SK-N-SH treated with all-trans-retinoic acid at 6 μM for 48 hours (cell line): ENCODE measurements at regions not wholly inside any gene's neighbourhood (a gene's known extent, or its start where the extent isn't known, plus 50 kb on each side); places are given as distances from the start of the nearest gene placed in this dataset.

Experiments used
- ATAC-seq: fragments of 200-7000 bp; cut with Tn5 transposase; 3 replicates; pipeline ENCODE4 v1.9.1; 2020; ENCODE audit warnings: mild to moderate bottlenecking, moderate library complexity
- ARNTL ChIP-seq: fragments of 450-650 bp; formaldehyde crosslinking; IDR thresholded peaks from 2 replicates; pipeline ENCODE4 v1.5.0; 2020; ENCODE audit warnings: low read depth, mild to moderate bottlenecking, moderate library complexity, borderline replicate concordance
- BACH2 ChIP-seq: fragments of 250-450 bp; sonication (Bioruptor Pico); IDR thresholded peaks from 2 replicates; pipeline ENCODE4 v1.9.0; 2021; ENCODE audit warnings: mild to moderate bottlenecking, borderline replicate concordance
- CSDC2 ChIP-seq: fragments of 250-450 bp; sonication (Bioruptor Pico); IDR thresholded peaks from 2 replicates; pipeline ENCODE4 v1.5.0; 2020; ENCODE audit warnings: mild to moderate bottlenecking, moderate library complexity
- CSRNP3 ChIP-seq: fragments of 250-450 bp; sonication (Bioruptor Pico); IDR thresholded peaks from 2 replicates; pipeline ENCODE4 v1.5.1; 2021; ENCODE audit warnings: mild to moderate bottlenecking, moderate library complexity
- ESRRG ChIP-seq: fragments of 250-450 bp; sonication (Bioruptor Pico); IDR thresholded peaks from 2 replicates; pipeline ENCODE4 v1.6.1; 2021; ENCODE audit warnings: mild to moderate bottlenecking
- GLIS3 ChIP-seq: fragments of 250-450 bp; sonication (Bioruptor Pico); IDR thresholded peaks from 2 replicates; pipeline ENCODE4 v1.5.0; 2020; ENCODE audit warnings: mild to moderate bottlenecking, moderate library complexity
- ISL1 ChIP-seq: fragments of 250-450 bp; sonication (Bioruptor Pico); IDR thresholded peaks from 2 replicates; pipeline ENCODE4 v2.1.2; 2022; ENCODE audit warnings: mild to moderate bottlenecking, moderate library complexity
- OSR1 ChIP-seq: fragments of 250-450 bp; sonication (Bioruptor Pico); IDR thresholded peaks from 2 replicates; pipeline ENCODE4 v1.8.0; 2022; ENCODE audit warnings: moderate library complexity, mild to moderate bottlenecking, inconsistent platforms
- PATZ1 ChIP-seq: fragments of 250-450 bp; sonication (Bioruptor Pico); IDR thresholded peaks from 2 replicates; pipeline ENCODE4 v1.8.0; 2020; ENCODE audit warnings: mild to moderate bottlenecking, moderate library complexity, borderline replicate concordance
- POU6F1 ChIP-seq: fragments of 250-450 bp; sonication (Bioruptor Pico); IDR thresholded peaks from 2 replicates; pipeline ENCODE4 v1.8.0; 2021; ENCODE audit warnings: low read depth, mild to moderate bottlenecking, moderate library complexity, borderline replicate concordance
- PPARA ChIP-seq: fragments of 250-450 bp; sonication (Bioruptor Pico); IDR thresholded peaks from 2 replicates; pipeline ENCODE4 v1.5.0; 2020; ENCODE audit warnings: mild to moderate bottlenecking, borderline replicate concordance
- RARB ChIP-seq: fragments of 250-450 bp; sonication (Bioruptor Pico); IDR thresholded peaks from 2 replicates; pipeline ENCODE4 v1.8.0; 2021; ENCODE audit warnings: mild to moderate bottlenecking, moderate library complexity
- SNAI2 ChIP-seq: fragments of 250-450 bp; sonication (Bioruptor Pico); IDR thresholded peaks from 2 replicates; pipeline ENCODE4 v1.5.0; 2020; ENCODE audit warnings: mild to moderate bottlenecking, moderate library complexity
- TCF4 ChIP-seq: fragments of 250-450 bp; sonication (Bioruptor Pico); IDR thresholded peaks from 2 replicates; pipeline ENCODE4 v1.8.0; 2021; ENCODE audit warnings: mild to moderate bottlenecking, moderate library complexity, borderline replicate concordance
- TOX ChIP-seq: fragments of 250-450 bp; sonication (Bioruptor Pico); IDR thresholded peaks from 2 replicates; pipeline ENCODE4 v1.8.0; 2021; ENCODE audit warnings: mild to moderate bottlenecking, moderate library complexity, borderline replicate concordance
- ZFP3 ChIP-seq: fragments of 250-450 bp; sonication (Bioruptor Pico); IDR thresholded peaks from 2 replicates; pipeline ENCODE4 v1.5.0; 2020; ENCODE audit warnings: mild to moderate bottlenecking, moderate library complexity
- ZFP30 ChIP-seq: fragments of 450-650 bp; formaldehyde crosslinking; IDR thresholded peaks from 2 replicates; pipeline ENCODE4 v1.5.0; 2022; ENCODE audit warnings: mild to moderate bottlenecking, moderate library complexity
- ZNF565 ChIP-seq: fragments of 450-650 bp; formaldehyde crosslinking; conservative IDR thresholded peaks from 2 replicates; pipeline ENCODE4 v1.5.0; 2020; ENCODE audit warnings: low read depth, mild to moderate bottlenecking, moderate library complexity
- ZNF8 ChIP-seq: fragments of 450-650 bp; formaldehyde crosslinking; IDR thresholded peaks from 2 replicates; pipeline ENCODE4 v1.5.0; 2020; ENCODE audit warnings: mild to moderate bottlenecking, moderate library complexity
- TF ChIP-seq, protein P1 (sequence below): fragments of 250-450 bp; sonication (Bioruptor Pico); IDR thresholded peaks from 2 replicates; pipeline ENCODE4 v1.5.1; 2020; ENCODE audit warnings: low read depth, mild to moderate bottlenecking, moderate library complexity
- TF ChIP-seq, protein P2 (sequence below): fragments of 250-450 bp; sonication (Bioruptor Pico); IDR thresholded peaks from 2 replicates; pipeline ENCODE4 v1.5.0; 2020; ENCODE audit warnings: mild to moderate bottlenecking, moderate library complexity

DNA sequence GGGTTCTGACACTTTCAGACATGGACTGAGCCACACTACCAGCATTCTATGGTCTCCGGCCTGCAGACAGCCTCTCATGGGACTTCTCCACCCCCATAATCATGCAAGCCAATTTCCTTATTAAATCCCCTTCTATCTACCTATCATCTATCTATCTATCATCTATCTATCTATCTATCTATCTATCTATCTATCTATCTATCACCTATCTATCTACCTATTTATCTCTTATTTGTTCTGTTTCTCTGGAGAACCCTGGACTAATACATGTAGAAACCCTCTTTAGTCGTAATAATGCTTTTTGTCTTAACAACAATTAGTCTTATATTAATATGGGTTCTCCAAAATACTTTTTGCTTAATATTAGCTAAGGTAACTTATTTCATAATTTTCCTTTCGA is 174.1 kb upstream of the PRSS16 start (continued):
- no peak for TF ChIP-seq TOX

DNA sequence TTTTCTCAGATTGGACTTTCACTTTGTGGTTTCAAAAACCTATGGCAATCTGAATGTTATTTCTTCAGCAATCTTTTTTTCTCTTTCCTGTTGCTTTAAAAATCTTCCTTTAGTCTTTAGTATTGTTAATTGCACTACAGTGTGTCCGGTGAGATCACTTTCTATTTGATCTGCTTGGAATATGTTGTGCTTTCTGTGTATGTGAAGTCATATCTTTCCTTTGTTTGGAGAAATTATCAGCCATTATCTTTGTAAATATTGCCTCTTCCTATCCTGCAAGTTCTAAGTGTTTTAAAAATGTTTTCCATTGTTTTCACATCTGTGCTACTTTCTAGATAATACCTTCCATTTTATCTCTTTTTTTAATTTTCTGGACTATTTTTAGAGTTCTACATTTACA is 171.4 kb upstream of the PRSS16 start:
- TF ChIP-seq CSDC2 (CRISPR knock-in tag): no peak
- no peak for TF ChIP-seq ESRRG (CRISPR knock-in tag)
- no peak for TF ChIP-seq BACH2 (CRISPR knock-in tag)
- no peak for TF ChIP-seq ZFP3
- TF ChIP-seq GLIS3: no peak
- TF ChIP-seq OSR1 (CRISPR knock-in tag): no peak
- no peak for TF ChIP-seq PATZ1
- TF ChIP-seq CSRNP3: no peak
- no peak for TF ChIP-seq ZNF8
- TF ChIP-seq ZNF565 (CRISPR knock-in tag): no peak
- TF ChIP-seq TOX: no peak
- no peak for ATAC-seq

DNA sequence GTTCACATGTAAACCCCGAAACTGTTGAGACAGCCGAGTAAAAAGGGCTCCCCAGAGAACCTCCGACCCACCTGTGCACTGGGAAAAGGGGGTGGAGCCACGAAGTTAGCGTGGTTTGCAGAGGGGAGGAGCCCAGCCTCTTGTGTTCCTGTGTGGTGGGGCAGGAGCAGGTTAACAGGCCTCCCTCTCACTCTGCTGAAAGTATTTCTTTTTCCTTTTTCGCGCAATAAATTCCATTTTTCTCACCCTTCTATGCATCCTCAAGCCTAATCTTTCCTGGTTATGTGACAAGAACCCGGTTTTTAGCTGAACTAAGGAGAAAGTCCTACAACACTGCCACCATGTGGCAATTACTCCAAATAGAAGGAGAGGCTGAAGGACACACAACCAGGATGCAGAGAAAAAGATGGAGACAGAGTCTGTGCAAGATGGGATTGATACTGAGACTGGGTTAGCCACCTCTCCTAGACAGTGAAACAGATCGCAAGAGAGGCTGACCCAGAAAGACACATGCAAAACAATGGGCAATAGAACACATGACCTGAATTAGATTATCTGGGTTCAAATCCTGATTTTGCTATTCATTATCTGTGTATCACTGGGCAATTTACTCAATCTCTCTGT is 168.7 kb upstream of the PRSS16 start:
- ATAC-seq: peak; percentile 98
- TF ChIP-seq BACH2 (CRISPR knock-in tag) (no peak), ARNTL (CRISPR knock-in tag) (no peak), ZFP30 (CRISPR knock-in tag) (no peak), ESRRG (CRISPR knock-in tag) (no peak), POU6F1 (CRISPR knock-in tag) (no peak), TOX (no peak), OSR1 (CRISPR knock-in tag) (no peak), CSDC2 (CRISPR knock-in tag) (no peak), ZNF8 (no peak), PPARA (no peak), ISL1 (no peak)
- TF ChIP-seq, protein P1, sequence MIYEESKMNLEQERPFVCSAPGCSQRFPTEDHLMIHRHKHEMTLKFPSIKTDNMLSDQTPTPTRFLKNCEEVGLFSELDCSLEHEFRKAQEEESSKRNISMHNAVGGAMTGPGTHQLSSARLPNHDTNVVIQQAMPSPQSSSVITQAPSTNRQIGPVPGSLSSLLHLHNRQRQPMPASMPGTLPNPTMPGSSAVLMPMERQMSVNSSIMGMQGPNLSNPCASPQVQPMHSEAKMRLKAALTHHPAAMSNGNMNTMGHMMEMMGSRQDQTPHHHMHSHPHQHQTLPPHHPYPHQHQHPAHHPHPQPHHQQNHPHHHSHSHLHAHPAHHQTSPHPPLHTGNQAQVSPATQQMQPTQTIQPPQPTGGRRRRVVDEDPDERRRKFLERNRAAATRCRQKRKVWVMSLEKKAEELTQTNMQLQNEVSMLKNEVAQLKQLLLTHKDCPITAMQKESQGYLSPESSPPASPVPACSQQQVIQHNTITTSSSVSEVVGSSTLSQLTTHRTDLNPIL (CRISPR knock-in tag): no peak
- TF ChIP-seq, protein P2, sequence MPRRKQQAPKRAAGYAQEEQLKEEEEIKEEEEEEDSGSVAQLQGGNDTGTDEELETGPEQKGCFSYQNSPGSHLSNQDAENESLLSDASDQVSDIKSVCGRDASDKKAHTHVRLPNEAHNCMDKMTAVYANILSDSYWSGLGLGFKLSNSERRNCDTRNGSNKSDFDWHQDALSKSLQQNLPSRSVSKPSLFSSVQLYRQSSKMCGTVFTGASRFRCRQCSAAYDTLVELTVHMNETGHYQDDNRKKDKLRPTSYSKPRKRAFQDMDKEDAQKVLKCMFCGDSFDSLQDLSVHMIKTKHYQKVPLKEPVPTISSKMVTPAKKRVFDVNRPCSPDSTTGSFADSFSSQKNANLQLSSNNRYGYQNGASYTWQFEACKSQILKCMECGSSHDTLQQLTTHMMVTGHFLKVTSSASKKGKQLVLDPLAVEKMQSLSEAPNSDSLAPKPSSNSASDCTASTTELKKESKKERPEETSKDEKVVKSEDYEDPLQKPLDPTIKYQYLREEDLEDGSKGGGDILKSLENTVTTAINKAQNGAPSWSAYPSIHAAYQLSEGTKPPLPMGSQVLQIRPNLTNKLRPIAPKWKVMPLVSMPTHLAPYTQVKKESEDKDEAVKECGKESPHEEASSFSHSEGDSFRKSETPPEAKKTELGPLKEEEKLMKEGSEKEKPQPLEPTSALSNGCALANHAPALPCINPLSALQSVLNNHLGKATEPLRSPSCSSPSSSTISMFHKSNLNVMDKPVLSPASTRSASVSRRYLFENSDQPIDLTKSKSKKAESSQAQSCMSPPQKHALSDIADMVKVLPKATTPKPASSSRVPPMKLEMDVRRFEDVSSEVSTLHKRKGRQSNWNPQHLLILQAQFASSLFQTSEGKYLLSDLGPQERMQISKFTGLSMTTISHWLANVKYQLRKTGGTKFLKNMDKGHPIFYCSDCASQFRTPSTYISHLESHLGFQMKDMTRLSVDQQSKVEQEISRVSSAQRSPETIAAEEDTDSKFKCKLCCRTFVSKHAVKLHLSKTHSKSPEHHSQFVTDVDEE (CRISPR knock-in tag): no peak

- TF ChIP-seq TCF4 (CRISPR knock-in tag) (no peak), ISL1 (no peak), ARNTL (CRISPR knock-in tag) (no peak), OSR1 (CRISPR knock-in tag) (no peak), CSDC2 (CRISPR knock-in tag) (no peak), ZFP30 (CRISPR knock-in tag) (no peak), SNAI2 (CRISPR knock-in tag) (no peak), PPARA (no peak), PATZ1 (no peak), ZNF565 (CRISPR knock-in tag) (no peak), RARB (CRISPR knock-in tag) (no peak)
- TF ChIP-seq, protein P1 (CRISPR knock-in tag): no peak
- ATAC-seq: no peak
Measured at GRCh38 chr6:27081188-27081587, 166.3 kb upstream of the PRSS16 start.
